ENCODE measurements at regions not wholly inside any gene's neighbourhood (a gene's known extent, or its start where the extent isn't known, plus 50 kb on each side); places are given as distances from the start of the nearest gene placed in this dataset.

GRCh38 chr14:101362529-101363260, 198.6 kb upstream of the DIO3 start:
- Histone ChIP-seq H4K20me1 (ENCODE audit: insufficient read depth) (no peaks in the 10 kb centered on the region), H3K79me2 (ENCODE audit: insufficient read depth) (no peaks in the 10 kb centered on the region), H3K9me3 (no peaks in the 10 kb centered on the region), H3K27me3 (ENCODE audit: insufficient read depth) (no peaks in the 10 kb centered on the region), H3K36me3 (replicated peaks in 1 of 2; ENCODE audit: control insufficient read depth in 1 of 2, insufficient read depth in 2 of 2, low read length in 1 of 2) (no peaks in the 10 kb centered on the region), H3K4me3 (ENCODE audit: low read depth in 2 of 2, low read length in 1 of 2) (no peak overlapping the region), H3K4me2 (no peak overlapping the region), H3F3A (replicated peaks; ENCODE audit: insufficient read depth) (no peaks in the 10 kb centered on the region), H3K9me2 (no peaks in the 10 kb centered on the region), H3K27ac (ENCODE audit: low read depth in 2 of 2, low read length in 1 of 2) (no peak overlapping the region), H3K4me1 (ENCODE audit: control insufficient read depth in 1 of 2, insufficient read depth in 2 of 2, low read depth in 1 of 2, low read length in 1 of 2) (peaks cover 0 to 9% of the 10 kb centered on the region in 2 experiments; a peak in 1 of 4 replicates), H3K9ac (no peak overlapping the region), H2AFZ (ENCODE audit: low read depth) (no peak overlapping the region)
- 44% methylated on average over 17 of the region's 17 CpGs for WGBS (ENCODE audit: low lambda C conversion rate)
- POLR2A ChIA-PET, result no interaction called here
- DNase-seq, result no peak
- CTCF ChIA-PET, result no interaction called here
- TF ChIP-seq MXI1 (IDR thresholded peaks at IDR 0.05; ENCODE audit: low read depth, low read length) (no peak), GATA2 (CRISPR knock-in tag; IDR thresholded peaks at IDR 0.05) (no peak), RCOR1 (IDR thresholded peaks at IDR 0.05; ENCODE audit: low read length) (no peak), SMC3 (IDR thresholded peaks at IDR 0.05; ENCODE audit: low read depth, low read length) (no peak), SIN3A (IDR thresholded peaks at IDR 0.05; ENCODE audit: borderline replicate concordance, low read depth, low read length) (no peak), MAX (IDR thresholded peaks at IDR 0.05; ENCODE audit: low read depth) (no peak), CHD2 (IDR thresholded peaks at IDR 0.05; ENCODE audit: low read length, partially characterized antibody) (no peak), NRF1 (IDR thresholded peaks at IDR 0.05; ENCODE audit: low read depth, low read length) (no peak), RAD21 (IDR thresholded peaks at IDR 0.05; ENCODE audit: low read length) (no peak), MEF2A (IDR thresholded peaks at IDR 0.05; ENCODE audit: borderline replicate concordance, low read depth) (no peak), ELF1 (IDR thresholded peaks at IDR 0.05) (no peak)

GRCh38 chr14:101363261-101363555, 198.1 kb upstream of the DIO3 start:
- Histone ChIP-seq H4K20me1 (ENCODE audit: insufficient read depth) (no peaks in the 10 kb centered on the region), H3K4me1 (ENCODE audit: control insufficient read depth in 1 of 2, insufficient read depth in 2 of 2, low read depth in 1 of 2, low read length in 1 of 2) (peaks cover 0 to 9% of the 10 kb centered on the region in 2 experiments; a peak in 1 of 4 replicates), H2AFZ (ENCODE audit: low read depth) (no peak overlapping the region), H3K4me2 (no peak overlapping the region), H3K4me3 (ENCODE audit: low read depth in 2 of 2, low read length in 1 of 2) (no peak overlapping the region), H3K36me3 (replicated peaks in 1 of 2; ENCODE audit: control insufficient read depth in 1 of 2, insufficient read depth in 2 of 2, low read length in 1 of 2) (no peaks in the 10 kb centered on the region), H3K9me2 (no peaks in the 10 kb centered on the region), H3K79me2 (ENCODE audit: insufficient read depth) (no peaks in the 10 kb centered on the region), H3K9me3 (no peaks in the 10 kb centered on the region), H3K27ac (ENCODE audit: low read depth in 2 of 2, low read length in 1 of 2) (no peak overlapping the region), H3F3A (replicated peaks; ENCODE audit: insufficient read depth) (no peaks in the 10 kb centered on the region), H3K9ac (no peak overlapping the region), H3K27me3 (ENCODE audit: insufficient read depth) (no peaks in the 10 kb centered on the region)
- WGBS (ENCODE audit: low lambda C conversion rate), result 33% methylated on average over 2 of the region's 2 CpGs
- TF ChIP-seq RAD21 (IDR thresholded peaks at IDR 0.05; ENCODE audit: low read length) (no peak), MEF2A (IDR thresholded peaks at IDR 0.05; ENCODE audit: borderline replicate concordance, low read depth) (no peak), NFIC (IDR thresholded peaks at IDR 0.05; ENCODE audit: borderline replicate concordance) (no peak), MAX (IDR thresholded peaks at IDR 0.05; ENCODE audit: low read depth) (no peak), USF1 (IDR thresholded peaks at IDR 0.05; ENCODE audit: borderline replicate concordance, low read depth) (no peak)
- no peak for DNase-seq
- CTCF ChIA-PET, result no interaction called here
- POLR2A ChIA-PET, result no interaction called here

All from SK-N-SH (cell line).